Thyroid gland (tissue), 4 donors: ENCODE measurements at regions not wholly inside any gene's neighbourhood (a gene's known extent, or its start where the extent isn't known, plus 50 kb on each side); places are given as distances from the start of the nearest gene placed in this dataset.
"Not testable (repeated sequence)": the region's sequence is repeated elsewhere in the genome, so short reads cannot be mapped to it uniquely, and the experiment has no call there.

Experiments
- DNase-seq, 2 donors: peaks; one replicate each; pipeline ENCODE4 v3.0.0-alpha.2; 2019
- H3K27ac ChIP-seq, 3 donors: fragments of 200-600 bp; sonication (generic); 1 replicate in 2 of 3; 2 replicates in 1 of 3; pipeline ENCODE4 v1.5.1; 2016 to 2019; ENCODE audit warnings: mild to moderate bottlenecking in 1 of 3, moderate library complexity in 1 of 3
- H3K27me3 ChIP-seq: fragments of 200-600 bp; sonication (generic); one replicate; pipeline ENCODE4 v1.5.1; 2019
- H3K36me3 ChIP-seq, 2 donors: fragments of 200-600 bp; sonication (generic); one replicate each; pipeline ENCODE4 v1.5.1; 2016 to 2019
- H3K4me1 ChIP-seq, 2 donors: fragments of 200-600 bp; sonication (generic); one replicate each; pipeline ENCODE4 v1.5.1; 2017 to 2019
- H3K4me3 ChIP-seq, 3 donors: fragments of 200-600 bp; sonication (generic); replicated peaks in 1 of 3; 1 replicate in 2 of 3; 2 replicates in 1 of 3; pipeline ENCODE4 v1.5.1; 2016; ENCODE audit warnings: mild to moderate bottlenecking in 1 of 3
- H3K9me3 ChIP-seq: fragments of 200-600 bp; sonication (generic); one replicate; pipeline ENCODE4 v1.5.1; 2017
- POLR2A ChIP-seq, 2 donors: fragments of 450-650 bp; IDR thresholded peaks; one replicate each; pipeline ENCODE4 v1.6.1; 2017; ENCODE audit warnings: antibody characterized with exemption in 2 of 2, mild to moderate bottlenecking in 2 of 2, moderate library complexity in 1 of 2
- WGBS, 2 donors: methylation state at CpG; one replicate each; pipeline ENCODE4 v1.1.5; 2017; 5-methylcytosine and 5-hydroxymethylcytosine counted together
- intact Hi-C: fragments of 100-400 bp; cut with DNase I; formaldehyde crosslinking; loops from one replicate; pipeline ENCODE4 v1.15.1; 2023
- TF ChIP-seq, protein P1 (sequence below), 6 experiments: fragments of 200-600 bp in 3 of 6; fragments of 450-650 bp in 3 of 6; sonication (generic) in 3 of 6; IDR thresholded peaks; one replicate each; pipeline ENCODE4 v1.5.1; 2016 to 2019; ENCODE audit warnings: antibody characterized with exemption in 6 of 6, mild to moderate bottlenecking in 2 of 6, inconsistent platforms in 1 of 6, moderate library complexity in 1 of 6

DNA sequence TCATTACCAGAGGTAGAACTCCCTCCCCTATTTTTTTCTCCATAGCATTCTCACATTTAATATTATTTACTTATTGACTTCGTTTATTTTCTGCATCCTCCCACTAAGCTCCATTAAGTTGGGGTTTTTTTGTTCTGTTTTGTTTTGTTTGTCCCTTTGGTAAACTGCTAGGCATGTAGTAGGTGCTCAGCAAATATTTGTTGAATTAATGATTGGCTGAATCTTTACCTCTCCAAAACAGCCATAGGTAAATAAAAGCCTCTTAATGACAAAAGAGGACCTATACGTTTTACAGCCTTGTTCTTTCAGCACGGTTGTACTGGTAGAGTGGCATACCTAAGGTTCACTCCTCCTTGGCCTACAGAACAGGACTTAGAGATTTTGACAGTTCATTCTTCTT is 52.0 kb downstream of the PRORP start:
- Histone ChIP-seq H3K9me3 (no peaks in the 10 kb centered on the region), H3K27me3 (no peaks in the 10 kb centered on the region), H3K27ac (no peak overlapping the region), H3K4me3 (no peak overlapping the region), H3K36me3 (no peaks in the 10 kb centered on the region), H3K4me1 (no peaks in the 10 kb centered on the region)
- intact Hi-C loops, result no loop called here
- WGBS, 2 donors, result 80 to 86% methylated on average over 3 of the region's 3 CpGs
- TF ChIP-seq, protein P1, sequence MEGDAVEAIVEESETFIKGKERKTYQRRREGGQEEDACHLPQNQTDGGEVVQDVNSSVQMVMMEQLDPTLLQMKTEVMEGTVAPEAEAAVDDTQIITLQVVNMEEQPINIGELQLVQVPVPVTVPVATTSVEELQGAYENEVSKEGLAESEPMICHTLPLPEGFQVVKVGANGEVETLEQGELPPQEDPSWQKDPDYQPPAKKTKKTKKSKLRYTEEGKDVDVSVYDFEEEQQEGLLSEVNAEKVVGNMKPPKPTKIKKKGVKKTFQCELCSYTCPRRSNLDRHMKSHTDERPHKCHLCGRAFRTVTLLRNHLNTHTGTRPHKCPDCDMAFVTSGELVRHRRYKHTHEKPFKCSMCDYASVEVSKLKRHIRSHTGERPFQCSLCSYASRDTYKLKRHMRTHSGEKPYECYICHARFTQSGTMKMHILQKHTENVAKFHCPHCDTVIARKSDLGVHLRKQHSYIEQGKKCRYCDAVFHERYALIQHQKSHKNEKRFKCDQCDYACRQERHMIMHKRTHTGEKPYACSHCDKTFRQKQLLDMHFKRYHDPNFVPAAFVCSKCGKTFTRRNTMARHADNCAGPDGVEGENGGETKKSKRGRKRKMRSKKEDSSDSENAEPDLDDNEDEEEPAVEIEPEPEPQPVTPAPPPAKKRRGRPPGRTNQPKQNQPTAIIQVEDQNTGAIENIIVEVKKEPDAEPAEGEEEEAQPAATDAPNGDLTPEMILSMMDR (IDR thresholded peaks at IDR 0.05), result no peak
- no peak for TF ChIP-seq POLR2A (IDR thresholded peaks at IDR 0.05)
- DNase-seq, result no peak

DNA sequence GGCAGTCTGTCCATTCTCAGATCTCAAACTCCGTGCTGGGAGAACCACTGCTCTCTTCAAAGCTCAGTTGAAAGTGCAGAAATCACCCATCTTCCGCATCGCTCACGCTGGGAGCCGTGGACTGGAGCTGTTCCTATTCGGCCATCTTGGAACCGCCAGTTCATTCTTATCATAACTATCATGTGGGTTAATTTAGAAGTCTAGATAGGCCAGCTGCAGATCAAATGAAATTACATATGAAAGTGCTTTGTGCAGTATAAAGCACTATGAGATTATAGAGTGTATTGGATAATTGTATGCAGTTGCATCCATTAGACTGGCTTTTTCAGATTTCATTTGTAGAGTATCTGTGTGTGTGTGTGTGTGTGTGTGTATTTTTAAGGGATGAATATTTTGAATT is 57.8 kb downstream of the PRORP start:
- Histone ChIP-seq H3K4me3 (no peak overlapping the region), H3K4me1 (no peaks in the 10 kb centered on the region), H3K9me3 (no peaks in the 10 kb centered on the region), H3K36me3 (no peaks in the 10 kb centered on the region), H3K27ac (no peak overlapping the region), H3K27me3 (no peaks in the 10 kb centered on the region)
- DNase-seq, result no peak
- intact Hi-C loops, result no loop called here
- no peak for TF ChIP-seq POLR2A (IDR thresholded peaks at IDR 0.05)
- TF ChIP-seq, protein P1 (IDR thresholded peaks at IDR 0.05), result no peak
- 82 to 88% methylated on average over 7 of the region's 7 CpGs for WGBS, 2 donors

DNA sequence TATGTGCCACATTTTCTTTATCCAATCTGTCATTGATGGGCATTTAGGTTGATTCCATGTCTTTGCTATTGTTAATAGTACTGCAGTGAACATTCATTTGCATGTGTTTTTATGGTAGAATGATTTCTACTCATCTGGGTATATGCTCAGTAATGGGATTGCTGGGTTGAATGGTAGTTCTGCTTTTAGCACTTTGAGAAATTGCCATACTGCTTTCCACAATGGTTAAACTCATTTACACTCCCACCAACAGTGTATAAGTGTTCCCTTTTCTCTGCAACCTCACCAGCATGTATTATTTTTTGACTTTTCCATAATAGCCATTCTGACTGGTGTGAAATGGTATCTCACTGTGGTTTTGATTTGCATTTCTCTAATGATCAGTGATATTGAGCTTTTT is 62.5 kb downstream of the PRORP start:
- DNase-seq, H3K27ac ChIP-seq, H3K9me3 ChIP-seq, H3K4me3 ChIP-seq, H3K4me1 ChIP-seq, H3K27me3 ChIP-seq, intact Hi-C loops, H3K36me3 ChIP-seq: not testable (repeated sequence)

DNA sequence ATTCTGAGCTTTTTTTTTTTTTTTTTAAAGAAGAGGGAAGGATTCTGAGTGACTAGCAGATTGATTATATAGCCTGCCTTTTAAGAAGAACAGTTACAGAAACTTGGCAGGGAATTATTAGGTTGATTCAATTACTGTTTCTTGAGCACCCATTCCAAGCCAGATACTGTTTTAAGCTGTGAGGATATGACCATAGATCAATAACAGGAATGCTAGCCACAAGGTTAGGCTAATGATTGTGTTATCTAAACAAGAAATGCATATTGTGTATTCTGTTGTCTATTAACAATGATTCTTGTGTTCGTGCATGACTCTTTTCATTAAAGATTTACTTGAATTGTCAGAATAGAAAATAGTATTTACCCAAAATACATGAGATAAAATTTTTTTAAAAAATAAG is 67.1 kb downstream of the PRORP start:
- no peak for DNase-seq
- Histone ChIP-seq H3K27ac (no peak overlapping the region), H3K27me3 (no peaks in the 10 kb centered on the region), H3K4me1 (peaks cover 0 to 3% of the 10 kb centered on the region in 2 donors), H3K9me3 (no peaks in the 10 kb centered on the region), H3K4me3 (no peak overlapping the region), H3K36me3 (no peaks in the 10 kb centered on the region)
- intact Hi-C loops, result no loop called here
- no peak for TF ChIP-seq POLR2A (IDR thresholded peaks at IDR 0.05)
- WGBS, 2 donors, result 98% methylated on average over 1 of the region's 1 CpG

DNA sequence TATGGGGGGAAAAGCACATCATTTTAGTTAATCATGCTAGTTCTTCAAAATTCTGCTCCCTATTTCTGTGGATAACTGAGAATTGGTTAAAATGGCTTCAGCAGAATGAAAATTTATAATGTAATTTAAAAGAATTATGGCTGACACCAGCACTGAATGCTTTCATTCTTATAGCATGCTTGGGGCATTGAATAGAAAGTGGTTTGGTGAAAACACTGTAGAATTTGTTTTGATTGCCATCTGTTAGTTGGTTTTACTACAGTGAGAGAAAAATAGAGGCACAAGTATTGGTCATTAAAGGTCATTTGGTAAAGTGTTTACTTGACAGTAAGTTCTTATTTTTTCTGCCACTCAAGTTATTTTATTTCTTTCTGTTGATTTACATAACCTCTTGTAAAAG is 70.8 kb downstream of the PRORP start:
- no peak for TF ChIP-seq POLR2A (IDR thresholded peaks at IDR 0.05)
- TF ChIP-seq, protein P1 (IDR thresholded peaks at IDR 0.05), result no peak
- intact Hi-C loops, result no loop called here
- DNase-seq, result no peak
- Histone ChIP-seq H3K4me3 (no peak overlapping the region), H3K4me1 (peaks cover 0 to 14% of the 10 kb centered on the region in 2 donors), H3K9me3 (no peaks in the 10 kb centered on the region), H3K27me3 (no peaks in the 10 kb centered on the region), H3K36me3 (no peaks in the 10 kb centered on the region), H3K27ac (no peak overlapping the region)

DNA sequence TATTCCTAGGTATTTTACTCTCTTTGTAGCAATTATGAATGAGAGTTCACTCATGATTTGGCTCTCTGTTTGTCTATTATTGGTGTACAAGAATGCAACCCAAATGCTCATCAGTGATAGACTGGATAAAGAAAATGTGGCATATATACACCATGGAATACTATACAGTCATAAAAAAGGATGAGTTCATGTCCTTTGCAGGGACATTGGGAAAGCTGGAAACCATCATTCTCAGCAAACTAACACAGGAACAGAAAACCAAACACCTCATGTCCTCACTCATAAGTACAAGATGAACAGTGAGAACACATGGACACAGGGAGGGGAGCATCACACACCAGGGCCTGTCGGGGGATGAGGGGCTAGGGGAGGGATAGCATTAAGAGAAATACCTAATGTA is 71.8 kb downstream of the PRORP start:
- H3K27ac ChIP-seq, H3K27me3 ChIP-seq, H3K9me3 ChIP-seq, H3K36me3 ChIP-seq, DNase-seq, H3K4me3 ChIP-seq, intact Hi-C loops: not testable (repeated sequence)
- 100% methylated on average over 1 of the region's 1 CpG for WGBS, 2 donors
- H3K4me1 ChIP-seq, result peaks cover 0 to 14% of the 10 kb centered on the region in 2 donors

DNA sequence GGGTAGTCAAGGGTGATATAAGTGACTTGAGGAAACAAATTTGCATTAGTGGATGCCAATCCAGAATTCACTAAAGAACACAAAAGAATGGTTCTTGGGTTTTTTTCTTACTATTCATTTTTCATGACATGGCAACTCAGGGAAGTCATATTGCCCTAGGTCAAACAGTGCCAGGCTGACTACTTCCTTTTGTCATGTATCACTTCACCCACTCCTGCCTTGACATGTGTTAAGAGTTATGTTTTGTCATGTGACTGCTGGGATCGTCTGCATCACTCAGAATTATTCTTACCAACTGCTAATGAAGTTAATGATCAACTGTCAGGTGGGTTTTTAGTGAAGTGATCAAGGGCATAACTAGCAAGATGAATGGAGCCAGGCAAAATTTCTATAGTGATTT is 74.2 kb downstream of the PRORP start:
- no peak overlapping the region for H3K4me3 ChIP-seq
- 61 to 67% methylated on average over 1 of the region's 1 CpG for WGBS, 2 donors
- TF ChIP-seq, protein P1 (IDR thresholded peaks at IDR 0.05), result no peak
- no peak for TF ChIP-seq POLR2A (IDR thresholded peaks at IDR 0.05)
- DNase-seq, result no peak
- no peaks in the 10 kb centered on the region for H3K27me3 ChIP-seq
- peaks cover 0 to 14% of the 10 kb centered on the region in 2 donors for H3K4me1 ChIP-seq
- H3K36me3 ChIP-seq, result no peaks in the 10 kb centered on the region
- intact Hi-C loops, result no loop called here
- no peaks in the 10 kb centered on the region for H3K9me3 ChIP-seq
- H3K27ac ChIP-seq, result no peak overlapping the region
